GM12873 (cell line): ENCODE measurements at regions not wholly inside any gene's neighbourhood (a gene's known extent, or its start where the extent isn't known, plus 50 kb on each side); places are given as distances from the start of the nearest gene placed in this dataset.

Source experiments
- TF ChIP-seq, protein P1 (sequence below): IDR thresholded peaks from 2 replicates; pipeline ENCODE4 v1.5.1; 2012; ENCODE audit warnings: low read depth, mild to moderate bottlenecking, moderate library complexity, low read length, control low read depth; ENCODE audit not compliant: insufficient read depth; ENCODE audit errors: missing control alignments

DNA sequence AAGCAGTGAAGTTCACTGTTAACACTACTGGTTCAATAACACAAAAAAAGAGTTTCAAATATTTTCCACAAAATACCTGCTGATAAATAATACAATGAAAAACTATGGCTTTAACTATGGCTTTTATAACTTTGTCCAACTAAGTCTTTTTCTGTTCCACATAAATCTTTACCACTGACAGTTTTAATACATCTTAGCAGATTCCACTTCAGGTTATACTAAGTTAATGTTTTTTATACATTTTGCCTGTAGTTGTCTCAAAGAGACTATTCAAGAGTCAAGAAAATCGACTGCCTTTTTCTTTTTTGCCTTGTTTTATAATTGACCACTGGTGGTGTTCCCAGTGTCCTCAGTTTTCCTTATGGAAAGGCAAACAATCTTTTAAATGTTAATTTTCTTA, 379.7 kb upstream of the PMFBP1 start:
- TF ChIP-seq, protein P1, sequence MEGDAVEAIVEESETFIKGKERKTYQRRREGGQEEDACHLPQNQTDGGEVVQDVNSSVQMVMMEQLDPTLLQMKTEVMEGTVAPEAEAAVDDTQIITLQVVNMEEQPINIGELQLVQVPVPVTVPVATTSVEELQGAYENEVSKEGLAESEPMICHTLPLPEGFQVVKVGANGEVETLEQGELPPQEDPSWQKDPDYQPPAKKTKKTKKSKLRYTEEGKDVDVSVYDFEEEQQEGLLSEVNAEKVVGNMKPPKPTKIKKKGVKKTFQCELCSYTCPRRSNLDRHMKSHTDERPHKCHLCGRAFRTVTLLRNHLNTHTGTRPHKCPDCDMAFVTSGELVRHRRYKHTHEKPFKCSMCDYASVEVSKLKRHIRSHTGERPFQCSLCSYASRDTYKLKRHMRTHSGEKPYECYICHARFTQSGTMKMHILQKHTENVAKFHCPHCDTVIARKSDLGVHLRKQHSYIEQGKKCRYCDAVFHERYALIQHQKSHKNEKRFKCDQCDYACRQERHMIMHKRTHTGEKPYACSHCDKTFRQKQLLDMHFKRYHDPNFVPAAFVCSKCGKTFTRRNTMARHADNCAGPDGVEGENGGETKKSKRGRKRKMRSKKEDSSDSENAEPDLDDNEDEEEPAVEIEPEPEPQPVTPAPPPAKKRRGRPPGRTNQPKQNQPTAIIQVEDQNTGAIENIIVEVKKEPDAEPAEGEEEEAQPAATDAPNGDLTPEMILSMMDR: no peak

DNA sequence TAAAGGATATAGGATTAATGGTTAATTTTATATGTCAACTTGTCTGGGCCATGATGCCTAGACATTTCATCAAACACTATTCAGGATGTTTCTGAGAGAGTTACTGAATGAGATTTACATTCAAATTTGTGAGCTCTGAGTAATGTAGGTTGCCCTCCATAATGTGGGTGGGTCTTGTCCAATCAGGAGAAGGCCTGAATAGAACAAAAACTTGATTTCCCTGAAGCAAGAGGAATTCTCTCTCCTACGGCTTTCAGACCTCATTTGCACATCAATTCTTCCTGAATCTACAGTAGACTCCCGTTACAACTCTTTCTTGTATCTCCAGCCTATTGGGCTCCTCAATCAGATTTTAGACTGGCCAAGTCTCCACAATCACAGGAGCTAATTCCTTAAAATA, 377.9 kb upstream of the PMFBP1 start:
- TF ChIP-seq, protein P1: no peak

DNA sequence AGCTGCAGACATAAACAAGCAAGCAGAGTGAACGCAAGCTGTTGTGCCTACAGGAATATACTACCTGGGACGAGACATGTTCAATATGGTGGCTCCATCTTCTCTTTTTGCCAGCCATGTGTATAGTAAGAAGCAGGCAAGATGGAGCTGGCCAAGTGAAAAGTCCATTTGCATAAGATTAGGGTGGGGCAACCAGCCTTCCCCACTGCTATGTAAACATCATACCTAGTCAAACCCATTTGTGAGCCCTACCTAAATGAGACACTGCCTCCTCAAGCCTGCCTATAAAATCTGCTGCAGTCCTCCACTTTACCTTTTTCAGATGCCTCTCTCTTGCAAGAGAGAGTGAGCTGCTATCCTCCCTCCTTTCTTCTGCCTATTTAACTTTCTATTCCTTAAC, 370.1 kb upstream of the PMFBP1 start:
- TF ChIP-seq, protein P1: no peak

DNA sequence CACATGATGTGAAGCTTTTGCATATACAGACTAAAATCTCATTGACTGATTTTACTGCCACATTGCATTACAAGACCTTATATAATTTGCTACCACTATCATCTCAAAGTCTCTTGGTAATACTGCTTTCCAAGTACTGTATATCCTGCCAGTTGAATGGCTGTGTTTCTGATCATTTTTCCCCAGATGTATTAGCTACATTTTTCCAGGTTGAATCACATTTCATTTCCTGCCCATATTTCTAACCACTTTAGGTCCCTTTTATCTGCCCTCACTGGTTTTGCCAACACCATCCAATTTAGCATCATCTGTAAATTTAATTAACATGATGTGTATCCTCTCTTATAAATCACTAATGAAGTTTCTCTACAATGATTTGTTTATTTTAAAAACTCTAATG, 365.7 kb upstream of the PMFBP1 start:
- TF ChIP-seq, protein P1: no peak

DNA sequence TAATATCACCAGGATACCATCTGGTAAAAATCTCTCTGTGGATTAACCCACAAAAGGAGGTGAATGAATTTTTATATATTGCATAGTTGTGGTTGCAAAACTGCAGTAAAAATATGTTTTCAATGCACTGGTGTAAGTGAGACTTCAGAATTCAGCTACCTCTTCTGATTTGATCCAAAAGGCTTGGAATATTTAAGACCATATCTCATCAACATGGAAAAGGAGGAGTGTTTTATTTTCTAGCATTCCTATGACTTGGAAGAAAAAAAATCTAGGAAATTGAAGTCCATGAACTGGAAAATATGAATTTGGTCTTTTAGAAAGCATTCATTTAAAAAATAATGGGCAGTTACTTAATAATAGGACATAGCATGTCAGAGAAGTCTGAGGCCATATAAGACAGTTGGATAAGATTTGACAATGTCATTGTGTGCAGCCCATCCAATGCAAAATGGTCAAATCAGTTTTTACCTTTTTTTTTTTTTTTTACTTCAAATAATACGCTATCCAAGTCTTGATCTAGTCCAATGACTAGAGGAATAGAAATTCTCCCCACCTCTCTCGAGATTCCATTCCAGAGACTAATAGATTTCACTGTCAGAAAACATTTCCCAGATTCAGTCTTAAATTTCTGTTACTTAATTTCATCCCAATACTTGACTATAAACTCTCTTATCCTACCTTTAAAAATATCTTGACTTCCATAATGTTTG, 364.9 kb upstream of the PMFBP1 start:
- TF ChIP-seq, protein P1: no peak

DNA sequence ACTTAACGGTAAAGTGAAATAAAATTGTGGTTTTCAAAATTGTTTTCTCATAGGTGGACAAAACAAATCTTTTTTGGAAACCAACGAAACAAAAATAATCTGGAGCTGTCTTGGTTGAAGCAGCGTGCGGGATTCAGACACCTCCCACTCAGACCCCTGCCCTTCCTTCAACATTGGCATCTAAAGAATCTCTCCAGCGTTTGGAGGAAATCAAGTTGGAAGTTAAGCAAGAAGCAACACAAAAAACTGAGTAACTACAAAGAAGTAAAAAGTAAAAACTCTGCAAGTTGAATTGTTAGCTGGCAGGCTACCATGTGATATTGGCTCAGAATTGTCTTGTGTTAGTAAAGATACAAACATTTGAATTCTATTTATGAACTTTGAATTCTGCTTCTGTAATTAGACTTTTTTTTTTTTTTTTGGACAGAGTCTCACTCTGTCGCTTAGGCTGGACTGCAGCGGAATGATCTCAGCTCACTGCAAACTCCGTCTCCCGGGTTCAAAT, 361.0 kb upstream of the PMFBP1 start:
- TF ChIP-seq, protein P1: no peak

DNA sequence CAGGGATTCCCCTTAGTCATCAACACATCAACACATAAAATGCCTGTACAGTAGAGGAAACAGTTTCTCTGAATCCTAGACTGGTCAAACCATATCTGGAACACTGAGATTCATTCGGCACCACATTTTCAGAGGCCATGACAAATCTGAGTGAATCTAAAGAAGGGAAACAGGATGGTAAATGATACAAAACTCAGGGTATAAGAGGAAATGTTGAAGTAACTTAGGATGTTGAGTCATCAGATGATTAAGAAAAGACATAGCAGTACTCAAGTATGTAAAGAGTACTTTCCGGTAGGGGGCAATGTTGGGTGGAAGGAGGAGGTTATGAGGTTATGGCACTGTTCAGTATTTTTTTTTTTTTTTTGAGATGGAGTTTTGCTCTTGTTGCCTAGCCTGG, 358.5 kb upstream of the PMFBP1 start:
- TF ChIP-seq, protein P1: peak; percentile 39

DNA sequence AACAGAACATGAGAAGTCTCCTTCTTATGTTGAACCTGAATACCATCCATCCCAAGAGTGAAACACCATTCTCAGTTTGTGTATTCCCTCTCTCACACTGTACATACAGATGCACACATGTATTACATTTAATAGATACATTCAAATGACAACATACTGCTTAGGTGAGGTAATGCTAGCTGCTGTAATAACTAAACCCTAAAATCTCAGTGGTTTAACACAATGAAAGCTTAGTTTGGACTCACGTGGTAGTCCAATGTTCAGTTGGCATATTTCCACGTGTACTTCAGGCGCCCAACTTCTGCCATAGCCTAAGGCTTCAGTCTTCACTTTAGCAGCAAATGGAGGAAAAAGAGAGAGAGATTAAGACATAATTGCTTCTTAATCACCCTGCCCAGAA, 351.1 kb upstream of the PMFBP1 start:
- TF ChIP-seq, protein P1: no peak
